ENCODE measurements at regions not wholly inside any gene's neighbourhood (a gene's known extent, or its start where the extent isn't known, plus 50 kb on each side); places are given as distances from the start of the nearest gene placed in this dataset.
"Not testable (repeated sequence)": the region's sequence is repeated elsewhere in the genome, so short reads cannot be mapped to it uniquely, and the experiment has no call there.

DNA sequence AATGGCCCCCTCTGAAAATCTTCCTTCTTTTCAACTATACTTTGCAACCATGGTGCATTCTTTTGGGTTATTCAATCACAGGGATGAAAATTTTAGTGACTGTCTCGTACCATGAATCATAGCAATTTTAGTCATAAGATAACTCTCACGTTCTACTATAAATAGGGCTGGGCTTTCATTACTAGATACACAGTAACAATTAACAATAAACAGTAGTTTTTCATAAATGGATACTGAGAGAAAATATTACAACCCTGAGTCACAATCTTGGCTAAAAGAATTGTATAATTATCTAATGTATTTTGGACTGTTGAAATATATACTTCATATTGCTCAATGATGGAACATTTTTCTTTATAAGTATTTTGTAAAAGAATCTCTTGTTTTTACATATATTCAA is 96.1 kb downstream of the TEX35 start:
- Histone ChIP-seq H3K36me3 (no peaks in the 10 kb centered on the region), H3K27me3 (no peaks in the 10 kb centered on the region), H3K4me3 (no peak overlapping the region), H3K9me3 (no peaks in the 10 kb centered on the region), H3K27ac (no peak overlapping the region), H3K4me1 (peaks cover 0 to 6% of the 10 kb centered on the region in 2 donors)
- TF ChIP-seq, protein P1, sequence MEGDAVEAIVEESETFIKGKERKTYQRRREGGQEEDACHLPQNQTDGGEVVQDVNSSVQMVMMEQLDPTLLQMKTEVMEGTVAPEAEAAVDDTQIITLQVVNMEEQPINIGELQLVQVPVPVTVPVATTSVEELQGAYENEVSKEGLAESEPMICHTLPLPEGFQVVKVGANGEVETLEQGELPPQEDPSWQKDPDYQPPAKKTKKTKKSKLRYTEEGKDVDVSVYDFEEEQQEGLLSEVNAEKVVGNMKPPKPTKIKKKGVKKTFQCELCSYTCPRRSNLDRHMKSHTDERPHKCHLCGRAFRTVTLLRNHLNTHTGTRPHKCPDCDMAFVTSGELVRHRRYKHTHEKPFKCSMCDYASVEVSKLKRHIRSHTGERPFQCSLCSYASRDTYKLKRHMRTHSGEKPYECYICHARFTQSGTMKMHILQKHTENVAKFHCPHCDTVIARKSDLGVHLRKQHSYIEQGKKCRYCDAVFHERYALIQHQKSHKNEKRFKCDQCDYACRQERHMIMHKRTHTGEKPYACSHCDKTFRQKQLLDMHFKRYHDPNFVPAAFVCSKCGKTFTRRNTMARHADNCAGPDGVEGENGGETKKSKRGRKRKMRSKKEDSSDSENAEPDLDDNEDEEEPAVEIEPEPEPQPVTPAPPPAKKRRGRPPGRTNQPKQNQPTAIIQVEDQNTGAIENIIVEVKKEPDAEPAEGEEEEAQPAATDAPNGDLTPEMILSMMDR (IDR thresholded peaks at IDR 0.05) = no peak
- no peak for DNase-seq (ENCODE audit: low spot score)

DNA sequence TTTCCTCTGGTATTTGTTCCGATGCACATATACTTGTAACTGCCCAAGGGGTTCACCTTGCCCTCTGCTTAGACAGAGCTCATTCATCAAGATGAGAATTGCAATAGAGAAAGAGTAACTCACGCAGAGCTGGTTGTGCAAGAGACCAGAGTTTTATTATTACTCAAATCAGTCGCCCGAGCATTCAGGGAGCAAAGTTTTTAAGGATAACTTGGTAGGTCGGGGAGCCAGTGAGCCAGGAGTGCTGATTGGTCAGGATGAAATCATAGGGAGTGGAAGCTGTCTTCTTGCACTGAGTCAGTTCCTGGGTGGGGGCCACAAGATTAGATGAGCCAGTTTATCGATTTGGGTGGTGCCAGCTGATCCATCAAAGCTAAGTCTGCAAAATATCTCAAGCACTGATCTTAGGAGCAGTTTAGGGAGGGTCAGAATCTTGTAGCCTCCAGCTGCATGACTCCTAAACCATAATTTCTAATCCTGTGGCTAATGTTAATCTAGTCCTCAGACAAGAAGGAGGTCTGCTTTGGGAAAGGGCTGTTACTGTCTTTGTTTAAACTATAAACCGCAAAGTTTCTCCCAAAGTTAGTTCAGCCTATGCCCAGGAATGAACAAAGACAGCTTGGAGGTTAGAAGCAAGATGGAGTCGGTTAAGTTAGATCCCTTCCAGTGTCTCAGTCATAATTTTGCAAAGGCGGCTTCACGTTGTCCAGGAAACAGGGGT is 97.9 kb downstream of the TEX35 start:
- not testable (repeated sequence) for H3K36me3 ChIP-seq; DNase-seq (ENCODE audit: low spot score); H3K27ac ChIP-seq; H3K27me3 ChIP-seq; H3K4me3 ChIP-seq; H3K4me1 ChIP-seq; H3K9me3 ChIP-seq

DNA sequence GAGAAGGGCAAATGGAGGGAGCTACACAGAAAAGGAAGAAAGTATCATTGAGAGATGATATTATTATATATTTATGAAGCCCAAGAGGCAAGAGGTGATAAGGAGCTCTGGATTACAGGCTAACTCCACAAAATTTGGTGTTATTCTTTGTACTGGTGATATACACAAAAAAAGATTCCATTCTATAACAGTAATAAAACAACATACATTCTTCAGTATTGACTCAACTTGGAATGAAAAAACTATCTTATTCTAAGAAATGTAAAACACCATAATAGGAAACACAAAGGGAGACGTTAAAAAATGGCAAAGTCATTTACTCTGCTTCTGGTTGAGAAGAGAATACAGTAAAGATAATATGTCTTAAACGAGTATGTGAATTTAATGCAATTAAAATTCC is 99.4 kb downstream of the TEX35 start:
- H3K4me1 ChIP-seq = peaks cover 0 to 6% of the 10 kb centered on the region in 2 donors
- no peak overlapping the region for H3K4me3 ChIP-seq
- TF ChIP-seq, protein P1 (IDR thresholded peaks at IDR 0.05) = no peak
- H3K9me3 ChIP-seq = no peaks in the 10 kb centered on the region
- no peaks in the 10 kb centered on the region for H3K36me3 ChIP-seq
- no peak overlapping the region for H3K27ac ChIP-seq
- no peaks in the 10 kb centered on the region for H3K27me3 ChIP-seq
- DNase-seq (ENCODE audit: low spot score) = no peak

DNA sequence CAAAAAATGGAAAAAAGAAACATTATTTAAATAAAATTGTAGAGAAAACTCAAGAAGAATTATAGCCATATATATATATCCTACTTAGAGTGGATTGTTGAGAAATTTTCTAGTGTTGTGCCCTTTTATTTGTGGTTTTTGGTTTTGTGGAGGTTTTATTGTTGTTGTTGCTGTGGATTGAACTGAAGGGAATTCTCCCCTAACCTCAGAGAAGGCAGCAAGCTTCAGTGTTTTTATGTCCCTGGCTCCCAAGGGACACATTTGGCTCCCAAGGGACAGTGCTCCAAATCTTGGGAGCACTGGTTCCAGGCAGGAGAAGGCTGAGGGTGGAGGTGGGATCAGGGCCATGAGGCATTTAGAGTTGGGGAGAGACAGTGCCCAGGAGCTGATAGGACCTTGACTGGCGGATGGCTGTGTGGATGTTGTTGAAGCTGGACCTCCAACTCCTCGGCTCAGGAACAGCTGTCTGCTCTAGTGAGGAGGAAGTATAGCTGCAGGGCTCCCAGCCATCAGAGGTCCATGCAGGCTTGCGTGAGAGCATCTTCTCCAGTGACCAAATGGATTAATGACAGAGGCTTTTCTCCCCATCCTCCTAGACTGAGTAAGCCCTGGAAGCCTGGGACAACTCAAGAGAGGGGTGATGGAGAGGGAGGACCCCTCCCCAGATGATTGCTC is 100.5 kb downstream of the TEX35 start:
- Histone ChIP-seq H3K27ac (no peak overlapping the region), H3K27me3 (no peaks in the 10 kb centered on the region), H3K9me3 (no peaks in the 10 kb centered on the region), H3K36me3 (no peaks in the 10 kb centered on the region), H3K4me1 (peaks cover 0 to 6% of the 10 kb centered on the region in 2 donors), H3K4me3 (no peak overlapping the region)
- TF ChIP-seq, protein P1 (IDR thresholded peaks at IDR 0.05) = no peak
- no peak for DNase-seq (ENCODE audit: low spot score)

DNA sequence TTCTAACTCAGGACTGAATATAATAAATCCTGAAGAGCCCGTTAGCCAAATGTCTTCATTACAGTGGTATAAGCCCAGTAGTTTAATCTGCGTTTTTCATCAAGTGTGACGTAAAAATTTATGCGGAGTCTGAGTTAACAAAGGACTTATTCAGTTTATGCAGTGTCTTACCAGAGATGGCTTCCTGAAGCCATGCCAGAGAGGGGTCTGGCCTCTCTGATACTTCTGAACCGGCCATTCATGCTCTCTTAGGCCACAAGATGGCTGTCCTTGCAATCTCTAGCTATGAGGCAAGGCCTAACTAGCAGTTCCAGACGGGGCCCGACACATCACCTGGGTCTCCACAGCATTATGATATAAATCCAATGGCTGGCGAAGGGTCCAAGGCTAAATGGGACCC is 101.4 kb downstream of the TEX35 start:
- TF ChIP-seq, protein P1 (IDR thresholded peaks at IDR 0.05) = no peak

DNA sequence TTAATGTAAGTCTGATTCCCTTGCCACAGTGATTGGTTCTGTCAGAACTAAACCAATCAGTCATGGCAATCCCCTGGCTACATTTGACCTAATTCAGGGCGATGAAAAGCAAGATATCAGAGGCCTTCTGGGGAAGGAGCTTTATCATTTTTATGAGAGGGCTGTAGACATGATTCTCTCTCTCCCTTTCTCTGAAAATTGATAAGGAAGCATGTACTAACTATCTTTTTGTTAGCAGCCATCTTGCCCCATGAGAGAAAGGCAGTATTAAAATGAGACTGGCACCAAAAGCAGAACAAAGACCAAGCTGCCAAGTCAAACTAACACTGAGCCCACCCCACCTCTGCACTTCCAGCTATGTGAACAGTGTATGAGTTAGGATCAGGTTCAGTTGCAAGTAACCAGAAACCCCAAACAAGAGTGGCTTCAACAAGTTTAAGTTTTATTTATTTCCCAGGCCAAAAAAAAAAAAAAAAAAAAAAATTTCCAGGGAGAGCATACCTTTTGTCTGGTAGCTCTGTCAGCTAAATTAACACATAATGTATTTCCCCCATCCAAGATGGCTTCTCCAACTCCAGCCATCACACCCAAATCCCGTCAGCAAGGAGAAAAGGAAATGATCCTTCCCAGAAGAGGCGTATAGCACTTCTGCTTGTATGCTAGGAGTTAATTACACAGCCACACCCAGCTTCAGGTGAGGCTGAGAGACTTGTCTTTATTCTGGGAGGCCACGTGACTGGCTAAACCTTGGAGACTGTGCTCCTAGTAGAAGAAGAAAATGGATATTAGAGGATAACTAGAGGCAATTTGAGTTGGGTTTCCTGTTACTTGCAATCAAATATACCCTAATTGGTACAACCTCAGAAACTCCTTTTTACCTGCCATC is 105.8 kb upstream of the RALGPS2 start:
- H3K27ac ChIP-seq = no peak overlapping the region
- TF ChIP-seq, protein P1 (IDR thresholded peaks at IDR 0.05) = no peak
- no peaks in the 10 kb centered on the region for H3K4me1 ChIP-seq
- H3K9me3 ChIP-seq = no peaks in the 10 kb centered on the region
- no peak for DNase-seq (ENCODE audit: low spot score)
- no peak overlapping the region for H3K4me3 ChIP-seq
- H3K27me3 ChIP-seq = no peaks in the 10 kb centered on the region
- H3K36me3 ChIP-seq = no peaks in the 10 kb centered on the region

More for the DNA sequence above, 101.4 kb downstream of the TEX35 start:
- no peaks in the 10 kb centered on the region for H3K9me3 ChIP-seq
- no peaks in the 10 kb centered on the region for H3K4me1 ChIP-seq
- H3K27ac ChIP-seq = no peak overlapping the region
- no peaks in the 10 kb centered on the region for H3K36me3 ChIP-seq
- H3K27me3 ChIP-seq = no peaks in the 10 kb centered on the region
- no peak for DNase-seq (ENCODE audit: low spot score)
- H3K4me3 ChIP-seq = no peak overlapping the region

Measured in right atrium auricular region (tissue), 2 donors.